NOMO-1 (cell line): ENCODE measurements at regions not wholly inside any gene's neighbourhood (a gene's known extent, or its start where the extent isn't known, plus 50 kb on each side); places are given as distances from the start of the nearest gene placed in this dataset.
A peak's percentile ranks its signal among the peaks of the same experiment; 100 is the strongest.

ENCODE experiments used
- DNase-seq, 2 experiments: peaks; one replicate each; lab custom pipeline; 2025; ENCODE audit not compliant: unreplicated experiment in 2 of 2; lab: John Stamatoyannopoulos, UW

DNA sequence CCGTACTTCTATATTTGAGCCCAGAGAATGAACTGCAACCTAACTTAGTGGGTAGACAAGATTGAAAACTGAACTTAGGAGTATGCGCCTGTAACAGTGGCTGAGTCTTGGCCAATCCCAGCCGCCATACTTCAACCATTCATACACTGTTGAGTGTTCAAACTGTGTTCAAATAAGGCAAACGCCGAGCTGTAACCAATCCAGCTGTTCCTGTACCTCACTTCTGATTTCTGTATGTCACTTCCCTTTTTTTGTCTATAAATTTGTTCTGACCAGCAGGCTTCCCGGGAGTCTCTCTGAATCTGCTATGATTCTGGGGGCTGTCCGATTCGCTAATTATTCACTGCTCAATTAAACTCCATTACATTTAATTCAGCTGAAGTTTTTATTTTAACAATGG is 58.6 kb upstream of the TPM1 start:
- DNase-seq: peak; percentile 40 to 48

- DNase-seq: no peak
Observed at GRCh38 chr15:62985768-62986167, 56.8 kb upstream of the TPM1 start.

- DNase-seq: no peak
Observed at GRCh38 chr15:62986948-62987347, 55.6 kb upstream of the TPM1 start.

DNA sequence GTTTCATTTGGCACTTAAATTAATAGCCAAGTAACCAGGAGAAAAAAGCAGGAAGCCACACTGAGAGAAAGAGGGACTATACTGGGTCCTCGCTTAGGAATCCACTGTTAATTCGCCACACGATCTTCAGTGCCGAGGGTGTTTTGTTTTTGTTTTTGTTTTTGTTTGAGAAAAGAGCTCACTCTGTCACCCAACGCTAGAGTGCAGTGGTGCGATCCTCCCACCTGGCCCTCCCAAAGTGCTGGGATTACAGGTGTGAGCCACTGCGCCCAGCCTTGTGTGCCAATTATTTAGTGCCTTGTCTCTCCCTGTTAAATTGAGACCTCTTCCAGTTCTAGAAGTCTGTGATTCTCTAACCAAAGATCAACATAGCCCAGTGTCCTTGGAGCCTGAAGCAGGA is 53.8 kb upstream of the TPM1 start:
- no peak for DNase-seq

- no peak for DNase-seq
Observed at GRCh38 chr15:62989366-62990055, 53.0 kb upstream of the TPM1 start.

DNA sequence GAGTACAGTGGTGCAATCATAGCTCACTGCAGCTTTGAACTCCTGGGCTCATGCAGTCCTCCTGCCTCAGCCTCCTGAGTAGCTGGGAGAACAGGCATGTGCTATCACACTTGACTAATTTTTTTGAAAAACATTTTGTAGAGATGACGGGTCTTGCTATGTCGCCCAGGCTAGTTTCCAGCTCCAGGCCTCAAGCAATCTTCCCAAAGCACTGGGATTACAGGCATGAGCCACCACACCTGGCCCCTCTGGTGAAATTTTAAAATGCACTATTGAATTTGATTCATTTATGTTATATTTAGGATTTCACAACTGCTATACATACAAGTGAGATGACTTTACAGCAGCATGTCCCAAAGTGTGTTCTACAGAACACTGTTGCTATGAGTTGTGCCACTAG is 50.8 kb upstream of the TPM1 start:
- DNase-seq: no peak

GRCh38 chr15:62992302-62992701 is 50.2 kb upstream of the TPM1 start:
- DNase-seq: no peak
